H9 (cell line): ENCODE measurements at regions not wholly inside any gene's neighbourhood (a gene's known extent, or its start where the extent isn't known, plus 50 kb on each side); places are given as distances from the start of the nearest gene placed in this dataset.

ENCODE experiments used
- DNase-seq: peaks from one replicate; pipeline ENCODE4 v3.0.0-alpha.2; 2017
- H2AFZ ChIP-seq: one replicate; pipeline ENCODE4 v1.6.1; 2013; ENCODE audit warnings: mild to moderate bottlenecking, low read length, control low read depth, moderate library complexity
- H2AK5ac ChIP-seq: 2 replicates; pipeline ENCODE4 v1.6.1; 2013; ENCODE audit warnings: low read length, control low read depth, mixed read lengths; ENCODE audit not compliant: insufficient read length
- H2BK120ac ChIP-seq: one replicate; pipeline ENCODE4 v1.6.1; 2013; ENCODE audit warnings: low read depth, mild to moderate bottlenecking, low read length, control low read depth, inconsistent platforms; ENCODE audit not compliant: poor library complexity, severe bottlenecking
- H2BK12ac ChIP-seq: 2 replicates; pipeline ENCODE4 v1.6.1; 2013; ENCODE audit warnings: low read length, control low read depth, mixed read lengths, low read depth; ENCODE audit not compliant: insufficient read length
- H2BK15ac ChIP-seq: 2 replicates; pipeline ENCODE4 v1.6.1; 2013; ENCODE audit warnings: low read depth, low read length, control low read depth
- H2BK20ac ChIP-seq: one replicate; pipeline ENCODE4 v1.6.1; 2013; ENCODE audit warnings: low read depth, mild to moderate bottlenecking, low read length, control low read depth, inconsistent platforms; ENCODE audit not compliant: poor library complexity, severe bottlenecking
- H2BK5ac ChIP-seq: 2 replicates; pipeline ENCODE4 v1.6.1; 2013; ENCODE audit warnings: low read length, control low read depth, mixed read lengths; ENCODE audit not compliant: insufficient read length
- H3K14ac ChIP-seq: 2 replicates; pipeline ENCODE4 v1.6.1; 2013; ENCODE audit warnings: low read length, control low read depth; ENCODE audit not compliant: insufficient read depth
- H3K18ac ChIP-seq: 2 replicates; pipeline ENCODE4 v1.6.1; 2013; ENCODE audit warnings: low read depth, mild to moderate bottlenecking, mixed read lengths, low read length, control low read depth; ENCODE audit not compliant: insufficient read length
- H3K23ac ChIP-seq: 2 replicates; pipeline ENCODE4 v1.6.1; 2013; ENCODE audit warnings: low read length, control low read depth, mixed read lengths, low read depth; ENCODE audit not compliant: insufficient read length
- H3K23me2 ChIP-seq: 2 replicates; pipeline ENCODE4 v1.6.1; 2013; ENCODE audit warnings: low read depth, mild to moderate bottlenecking, mixed read lengths, low read length, control low read depth; ENCODE audit not compliant: insufficient read length, poor library complexity, severe bottlenecking
- H3K27ac ChIP-seq: 2 replicates; pipeline ENCODE4 v1.5.1; 2013; ENCODE audit warnings: low read length, control low read depth, mixed read lengths, low read depth; ENCODE audit not compliant: insufficient read length
- H3K27me3 ChIP-seq: 2 replicates; pipeline ENCODE4 v1.6.1; 2013; ENCODE audit warnings: low read length, control low read depth, inconsistent platforms; ENCODE audit not compliant: insufficient read depth
- H3K4ac ChIP-seq: 2 replicates; pipeline ENCODE4 v1.6.1; 2013; ENCODE audit warnings: low read depth, mild to moderate bottlenecking, control low read depth, inconsistent platforms, low read length, moderate library complexity
- H3K4me1 ChIP-seq: 2 replicates; pipeline ENCODE4 v1.6.1; 2013; ENCODE audit warnings: low read length, control low read depth, inconsistent platforms; ENCODE audit not compliant: insufficient read depth
- H3K4me2 ChIP-seq: 2 replicates; pipeline ENCODE4 v1.6.1; 2013; ENCODE audit warnings: low read length, control low read depth, mixed read lengths; ENCODE audit not compliant: insufficient read length, insufficient read depth
- H3K56ac ChIP-seq: 2 replicates; pipeline ENCODE4 v1.6.1; 2013; ENCODE audit warnings: low read depth, mild to moderate bottlenecking, mixed read lengths, low read length, control low read depth; ENCODE audit not compliant: insufficient read length
- H3K79me1 ChIP-seq: 2 replicates; pipeline ENCODE4 v1.6.1; 2013; ENCODE audit warnings: low read depth, mild to moderate bottlenecking, moderate library complexity, low read length, control low read depth, inconsistent platforms; ENCODE audit not compliant: insufficient read depth, poor library complexity, severe bottlenecking
- H3K79me2 ChIP-seq: 2 replicates; pipeline ENCODE4 v1.6.1; 2013; ENCODE audit warnings: low read length, control low read depth, inconsistent platforms; ENCODE audit not compliant: insufficient read depth
- H3K9ac ChIP-seq: 2 replicates; pipeline ENCODE4 v1.6.1; 2013; ENCODE audit warnings: low read length, control low read depth, mixed read lengths; ENCODE audit not compliant: insufficient read length; ENCODE audit errors: extremely low read depth
- H3K9me3 ChIP-seq: one replicate; pipeline ENCODE4 v1.6.1; 2013; ENCODE audit warnings: low read depth, low read length, inconsistent platforms; ENCODE audit not compliant: control insufficient read depth
- H3T11ph ChIP-seq: one replicate; pipeline ENCODE4 v1.6.1; 2013; ENCODE audit warnings: mild to moderate bottlenecking, low read length, control low read depth, inconsistent platforms
- H4K20me1 ChIP-seq: one replicate; pipeline ENCODE4 v1.6.1; 2013; ENCODE audit not compliant: control insufficient read depth, insufficient read length, insufficient read depth
- H4K5ac ChIP-seq: 2 replicates; pipeline ENCODE4 v1.6.1; 2013; ENCODE audit warnings: low read depth, mild to moderate bottlenecking, mixed read lengths, low read length, control low read depth; ENCODE audit not compliant: insufficient read length
- H4K8ac ChIP-seq: replicated peaks from 2 replicates; pipeline ENCODE4 v1.6.1; 2013; ENCODE audit warnings: low read length, control low read depth, mixed read lengths, low read depth; ENCODE audit not compliant: insufficient read length
- H4K91ac ChIP-seq: 2 replicates; pipeline ENCODE4 v1.6.1; 2013; ENCODE audit warnings: low read depth, mild to moderate bottlenecking, moderate library complexity, mixed read lengths, low read length, control low read depth; ENCODE audit not compliant: insufficient read length
- H3K27ac Mint-ChIP-seq, 3 experiments: 2 replicates in 2 of 3; 3 replicates in 1 of 3; pipeline ENCODE4 v1.8.0; 2020 to 2021; ENCODE audit warnings: mixed read lengths in 3 of 3, mild to moderate bottlenecking in 1 of 3, moderate library complexity in 1 of 3
- H3K27me3 Mint-ChIP-seq: 2 replicates; pipeline ENCODE4 v1.8.0; 2021; ENCODE audit warnings: low read depth, mild to moderate bottlenecking, moderate library complexity, mixed read lengths
- H3K36me3 Mint-ChIP-seq, 3 experiments: 2 replicates in 2 of 3; 3 replicates in 1 of 3; pipeline ENCODE4 v1.8.0; 2020 to 2021; ENCODE audit warnings: low read depth in 3 of 3, mixed read lengths in 3 of 3; ENCODE audit not compliant: insufficient read depth in 1 of 3
- H3K4me1 Mint-ChIP-seq, 2 experiments: 2 replicates each; pipeline ENCODE4 v1.8.0; 2020; ENCODE audit warnings: mixed read lengths in 2 of 2
- H3K4me3 Mint-ChIP-seq, 2 experiments: 2 replicates in 1 of 2; 3 replicates in 1 of 2; pipeline ENCODE4 v1.8.0; 2020 to 2021; ENCODE audit warnings: mild to moderate bottlenecking in 2 of 2, mixed read lengths in 2 of 2, moderate library complexity in 1 of 2
- H3K9me3 Mint-ChIP-seq, 2 experiments: 2 replicates in 1 of 2; 3 replicates in 1 of 2; pipeline ENCODE4 v1.8.0; 2020; ENCODE audit warnings: mild to moderate bottlenecking in 2 of 2, mixed read lengths in 2 of 2, moderate library complexity in 1 of 2
- WGBS: extraction: QIAGEN DNeasy Blood & Tissue Kit; methylation state at CpG from one replicate; pipeline ENCODE4 v1.1.7; 2013; ENCODE audit warnings: missing lambda C conversion rate, low lambda C conversion rate, mixed read lengths; ENCODE audit not compliant: insufficient read length; ENCODE audit errors: extremely low coverage; 5-methylcytosine and 5-hydroxymethylcytosine counted together
- TF ChIP-seq, protein P1 (sequence below): fragments of 200-600 bp; sonication (generic); conservative IDR thresholded peaks from 3 replicates; pipeline ENCODE4 v1.8.0; 2021; ENCODE audit warnings: antibody characterized with exemption, mild to moderate bottlenecking

DNA sequence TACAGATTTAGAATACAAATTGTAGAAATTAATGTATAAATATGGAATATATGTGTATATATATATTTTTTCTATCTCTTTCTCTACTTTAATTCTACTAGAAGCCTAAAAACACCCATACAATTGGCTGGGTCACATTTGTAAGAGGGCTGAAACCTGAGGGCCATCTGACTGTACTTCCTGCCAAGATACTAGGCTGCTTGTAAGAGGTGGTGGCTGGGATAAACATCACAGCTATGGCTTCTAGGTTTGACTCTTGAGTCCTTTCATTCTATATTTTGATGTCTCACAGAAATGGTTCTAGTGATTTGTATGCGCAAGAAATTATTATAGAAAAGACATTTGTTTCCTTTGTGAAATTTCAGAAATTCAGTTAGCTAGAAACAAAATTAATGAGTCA is 1155.2 kb upstream of the B3GALT2 start:
- Histone ChIP-seq H3K27me3 (no peaks in the 10 kb centered on the region), H2BK15ac (no peak overlapping the region), H3K4me2 (no peak overlapping the region), H3K56ac (no peak overlapping the region), H2BK12ac (no peak overlapping the region), H3K23me2 (no peaks in the 10 kb centered on the region), H4K5ac (no peak overlapping the region), H4K8ac (no peak overlapping the region), H2AFZ (no peak overlapping the region), H4K20me1 (no peaks in the 10 kb centered on the region), H3K4ac (no peak overlapping the region), H3K23ac (no peak overlapping the region), H3K79me2 (no peaks in the 10 kb centered on the region), H3K27ac (no peak overlapping the region), H3K9me3 (no peaks in the 10 kb centered on the region), H3K14ac (no peak overlapping the region), H3K79me1 (no peaks in the 10 kb centered on the region), H2BK5ac (no peak overlapping the region), H2BK120ac (no peak overlapping the region), H3K18ac (no peak overlapping the region), H2AK5ac (no peak overlapping the region), H3K4me1 (no peaks in the 10 kb centered on the region), H3T11ph (no peak overlapping the region), H4K91ac (no peak overlapping the region), H3K9ac (no peak overlapping the region), H2BK20ac (no peak overlapping the region)
- TF ChIP-seq, protein P1, sequence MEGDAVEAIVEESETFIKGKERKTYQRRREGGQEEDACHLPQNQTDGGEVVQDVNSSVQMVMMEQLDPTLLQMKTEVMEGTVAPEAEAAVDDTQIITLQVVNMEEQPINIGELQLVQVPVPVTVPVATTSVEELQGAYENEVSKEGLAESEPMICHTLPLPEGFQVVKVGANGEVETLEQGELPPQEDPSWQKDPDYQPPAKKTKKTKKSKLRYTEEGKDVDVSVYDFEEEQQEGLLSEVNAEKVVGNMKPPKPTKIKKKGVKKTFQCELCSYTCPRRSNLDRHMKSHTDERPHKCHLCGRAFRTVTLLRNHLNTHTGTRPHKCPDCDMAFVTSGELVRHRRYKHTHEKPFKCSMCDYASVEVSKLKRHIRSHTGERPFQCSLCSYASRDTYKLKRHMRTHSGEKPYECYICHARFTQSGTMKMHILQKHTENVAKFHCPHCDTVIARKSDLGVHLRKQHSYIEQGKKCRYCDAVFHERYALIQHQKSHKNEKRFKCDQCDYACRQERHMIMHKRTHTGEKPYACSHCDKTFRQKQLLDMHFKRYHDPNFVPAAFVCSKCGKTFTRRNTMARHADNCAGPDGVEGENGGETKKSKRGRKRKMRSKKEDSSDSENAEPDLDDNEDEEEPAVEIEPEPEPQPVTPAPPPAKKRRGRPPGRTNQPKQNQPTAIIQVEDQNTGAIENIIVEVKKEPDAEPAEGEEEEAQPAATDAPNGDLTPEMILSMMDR: no peak
- H3K27ac Mint-ChIP-seq: no peak overlapping the region
- no CpG with 5 or more reads among the region's 1 CpG for WGBS
- no peaks in the 10 kb centered on the region for H3K9me3 Mint-ChIP-seq
- H3K27me3 Mint-ChIP-seq: no peaks in the 10 kb centered on the region
- DNase-seq: no peak
- H3K4me3 Mint-ChIP-seq: no peak overlapping the region
- H3K4me1 Mint-ChIP-seq: peaks cover 5% of the 10 kb centered on the region in 2 experiments; a peak in 2 of 4 replicates
- no peaks in the 10 kb centered on the region for H3K36me3 Mint-ChIP-seq
